ENCODE measurements at regions not wholly inside any gene's neighbourhood (a gene's known extent, or its start where the extent isn't known, plus 50 kb on each side); places are given as distances from the start of the nearest gene placed in this dataset.

- Histone ChIP-seq H3K9me3 (ENCODE audit: control insufficient read depth, insufficient read depth, low read depth, low read length) (no peaks in the 10 kb centered on the region), H3K4me1 (ENCODE audit: control insufficient read depth, insufficient read depth, low read length) (no peaks in the 10 kb centered on the region), H3K36me3 (ENCODE audit: control insufficient read depth in 2 of 2, insufficient read depth in 1 of 2, low read length in 2 of 2) (no peaks in the 10 kb centered on the region), H3K4me3 (ENCODE audit: low read depth, low read length) (no peak overlapping the region), H3K27ac (ENCODE audit: extremely low read depth, low read depth, low read length) (no peak overlapping the region)
- ChIA-PET CTCF (no interaction called here), POLR2A (no interaction called here)
- TF ChIP-seq ZFP41 (tag by site-specific recombination; IDR thresholded peaks at IDR 0.05; ENCODE audit: borderline replicate concordance): no peak
- no peak for TF ChIP-seq ZNF221 (tag by site-specific recombination; IDR thresholded peaks at IDR 0.05; ENCODE audit: borderline replicate concordance)
- no peak for TF ChIP-seq ZNF148 (tag by site-specific recombination; IDR thresholded peaks at IDR 0.05; ENCODE audit: borderline replicate concordance)
- no peak for TF ChIP-seq ZNF350 (tag by site-specific recombination; IDR thresholded peaks at IDR 0.05)
- TF ChIP-seq, protein P1, sequence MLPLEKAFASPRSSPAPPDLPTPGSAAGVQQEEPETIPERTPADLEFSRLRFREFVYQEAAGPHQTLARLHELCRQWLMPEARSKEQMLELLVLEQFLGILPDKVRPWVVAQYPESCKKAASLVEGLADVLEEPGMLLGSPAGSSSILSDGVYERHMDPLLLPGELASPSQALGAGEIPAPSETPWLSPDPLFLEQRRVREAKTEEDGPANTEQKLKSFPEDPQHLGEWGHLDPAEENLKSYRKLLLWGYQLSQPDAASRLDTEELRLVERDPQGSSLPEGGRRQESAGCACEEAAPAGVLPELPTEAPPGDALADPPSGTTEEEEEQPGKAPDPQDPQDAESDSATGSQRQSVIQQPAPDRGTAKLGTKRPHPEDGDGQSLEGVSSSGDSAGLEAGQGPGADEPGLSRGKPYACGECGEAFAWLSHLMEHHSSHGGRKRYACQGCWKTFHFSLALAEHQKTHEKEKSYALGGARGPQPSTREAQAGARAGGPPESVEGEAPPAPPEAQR (tag by site-specific recombination; IDR thresholded peaks at IDR 0.05): no peak
- TF ChIP-seq WT1 (tag by site-specific recombination; IDR thresholded peaks at IDR 0.05): no peak
- TF ChIP-seq, protein P2, sequence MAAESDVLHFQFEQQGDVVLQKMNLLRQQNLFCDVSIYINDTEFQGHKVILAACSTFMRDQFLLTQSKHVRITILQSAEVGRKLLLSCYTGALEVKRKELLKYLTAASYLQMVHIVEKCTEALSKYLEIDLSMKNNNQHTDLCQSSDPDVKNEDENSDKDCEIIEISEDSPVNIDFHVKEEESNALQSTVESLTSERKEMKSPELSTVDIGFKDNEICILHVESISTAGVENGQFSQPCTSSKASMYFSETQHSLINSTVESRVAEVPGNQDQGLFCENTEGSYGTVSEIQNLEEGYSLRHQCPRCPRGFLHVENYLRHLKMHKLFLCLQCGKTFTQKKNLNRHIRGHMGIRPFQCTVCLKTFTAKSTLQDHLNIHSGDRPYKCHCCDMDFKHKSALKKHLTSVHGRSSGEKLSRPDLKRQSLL (tag by site-specific recombination; IDR thresholded peaks at IDR 0.05): no peak
- TF ChIP-seq ZNF624 (tag by site-specific recombination; IDR thresholded peaks at IDR 0.05): no peak
- no peak for TF ChIP-seq KLF10 (tag by site-specific recombination; IDR thresholded peaks at IDR 0.05)
- TF ChIP-seq PRDM1 (tag by site-specific recombination; IDR thresholded peaks at IDR 0.05): no peak
- TF ChIP-seq, protein P3, sequence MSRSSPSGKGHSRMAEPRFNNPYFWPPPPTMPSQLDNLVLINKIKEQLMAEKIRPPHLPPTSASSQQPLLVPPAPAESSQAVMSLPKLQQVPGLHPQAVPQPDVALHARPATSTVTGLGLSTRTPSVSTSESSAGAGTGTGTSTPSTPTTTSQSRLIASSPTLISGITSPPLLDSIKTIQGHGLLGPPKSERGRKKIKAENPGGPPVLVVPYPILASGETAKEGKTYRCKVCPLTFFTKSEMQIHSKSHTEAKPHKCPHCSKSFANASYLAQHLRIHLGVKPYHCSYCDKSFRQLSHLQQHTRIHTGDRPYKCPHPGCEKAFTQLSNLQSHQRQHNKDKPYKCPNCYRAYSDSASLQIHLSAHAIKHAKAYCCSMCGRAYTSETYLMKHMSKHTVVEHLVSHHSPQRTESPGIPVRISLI (tag by site-specific recombination; IDR thresholded peaks at IDR 0.05): no peak
- TF ChIP-seq ZNF211 (tag by site-specific recombination; IDR thresholded peaks at IDR 0.05; ENCODE audit: low read depth): no peak
- TF ChIP-seq ZNF654 (tag by site-specific recombination; IDR thresholded peaks at IDR 0.05; ENCODE audit: low read depth): no peak
Measured at GRCh38 chr12:28681980-28682379, 467.1 kb upstream of the FAR2 start.

DNA sequence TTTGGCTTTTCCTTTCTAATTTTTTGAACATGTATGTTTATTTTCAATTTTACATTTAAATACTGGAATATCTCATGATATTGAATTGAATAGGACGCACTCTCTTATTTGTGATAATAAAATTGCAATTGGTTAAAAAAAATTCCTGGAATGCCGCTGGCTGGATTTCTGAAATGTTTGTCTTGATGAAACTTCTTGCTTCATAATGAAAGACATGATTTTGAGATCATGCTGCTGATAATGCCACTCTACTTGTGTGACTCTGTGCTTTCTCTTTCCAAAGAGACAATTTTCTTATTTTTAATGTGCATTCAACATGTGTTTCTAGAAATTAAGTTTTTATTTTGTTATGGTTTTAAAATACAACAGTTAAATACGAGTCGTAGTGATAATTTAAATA is 465.7 kb upstream of the FAR2 start:
- POLR2A ChIA-PET: no interaction called here

More for the DNA sequence above, 465.7 kb upstream of the FAR2 start:
- H3K9me3 ChIP-seq (ENCODE audit: control insufficient read depth, insufficient read depth, low read depth, low read length): no peaks in the 10 kb centered on the region
- H3K4me3 ChIP-seq (ENCODE audit: low read depth, low read length): no peak overlapping the region
- H3K36me3 ChIP-seq (ENCODE audit: control insufficient read depth in 2 of 2, insufficient read depth in 1 of 2, low read length in 2 of 2): no peaks in the 10 kb centered on the region
- TF ChIP-seq ZNF670 (tag by site-specific recombination; IDR thresholded peaks at IDR 0.05; ENCODE audit: low read depth) (no peak), REPIN1 (tag by site-specific recombination; IDR thresholded peaks at IDR 0.05; ENCODE audit: low read depth) (no peak), ZNF10 (tag by site-specific recombination; IDR thresholded peaks at IDR 0.05) (no peak)
- TF ChIP-seq, protein P4, sequence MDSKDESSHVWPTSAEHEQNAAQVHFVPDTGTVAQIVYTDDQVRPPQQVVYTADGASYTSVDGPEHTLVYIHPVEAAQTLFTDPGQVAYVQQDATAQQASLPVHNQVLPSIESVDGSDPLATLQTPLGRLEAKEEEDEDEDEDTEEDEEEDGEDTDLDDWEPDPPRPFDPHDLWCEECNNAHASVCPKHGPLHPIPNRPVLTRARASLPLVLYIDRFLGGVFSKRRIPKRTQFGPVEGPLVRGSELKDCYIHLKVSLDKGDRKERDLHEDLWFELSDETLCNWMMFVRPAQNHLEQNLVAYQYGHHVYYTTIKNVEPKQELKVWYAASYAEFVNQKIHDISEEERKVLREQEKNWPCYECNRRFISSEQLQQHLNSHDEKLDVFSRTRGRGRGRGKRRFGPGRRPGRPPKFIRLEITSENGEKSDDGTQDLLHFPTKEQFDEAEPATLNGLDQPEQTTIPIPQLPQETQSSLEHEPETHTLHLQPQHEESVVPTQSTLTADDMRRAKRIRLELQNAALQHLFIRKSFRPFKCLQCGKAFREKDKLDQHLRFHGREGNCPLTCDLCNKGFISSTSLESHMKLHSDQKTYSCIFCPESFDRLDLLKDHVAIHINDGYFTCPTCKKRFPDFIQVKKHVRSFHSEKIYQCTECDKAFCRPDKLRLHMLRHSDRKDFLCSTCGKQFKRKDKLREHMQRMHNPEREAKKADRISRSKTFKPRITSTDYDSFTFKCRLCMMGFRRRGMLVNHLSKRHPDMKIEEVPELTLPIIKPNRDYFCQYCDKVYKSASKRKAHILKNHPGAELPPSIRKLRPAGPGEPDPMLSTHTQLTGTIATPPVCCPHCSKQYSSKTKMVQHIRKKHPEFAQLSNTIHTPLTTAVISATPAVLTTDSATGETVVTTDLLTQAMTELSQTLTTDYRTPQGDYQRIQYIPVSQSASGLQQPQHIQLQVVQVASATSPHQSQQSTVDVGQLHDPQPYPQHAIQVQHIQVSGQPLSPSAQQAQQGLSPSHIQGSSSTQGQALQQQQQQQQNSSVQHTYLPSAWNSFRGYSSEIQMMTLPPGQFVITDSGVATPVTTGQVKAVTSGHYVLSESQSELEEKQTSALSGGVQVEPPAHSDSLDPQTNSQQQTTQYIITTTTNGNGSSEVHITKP (tag by site-specific recombination; IDR thresholded peaks at IDR 0.05): no peak
- no peak overlapping the region for H3K27ac ChIP-seq (ENCODE audit: extremely low read depth, low read depth, low read length)
- CTCF ChIA-PET: interaction anchor here (0.6 kb wide), 1 partner anchor 280 kb away, joined by 3 read pairs; no protein-coding TSS in a partner anchor
- no peaks in the 10 kb centered on the region for H3K4me1 ChIP-seq (ENCODE audit: control insufficient read depth, insufficient read depth, low read length)

Measured in HEK293 (cell line).